ENCODE measurements at regions not wholly inside any gene's neighbourhood (a gene's known extent, or its start where the extent isn't known, plus 50 kb on each side); places are given as distances from the start of the nearest gene placed in this dataset.

- TF ChIP-seq CTCF (IDR thresholded peaks at IDR 0.05; ENCODE audit: low read length) (no peak), EZH2phosphoT487 (IDR thresholded peaks at IDR 0.05; ENCODE audit: low read length) (no peak)
These were observed 194.7 kb downstream of the WNT5A start for GRCh38 chr3:55292360-55292759.
